HUES48 (cell line): ENCODE measurements at regions not wholly inside any gene's neighbourhood (a gene's known extent, or its start where the extent isn't known, plus 50 kb on each side); places are given as distances from the start of the nearest gene placed in this dataset.

ENCODE experiments used
- H3K27ac ChIP-seq: one replicate; pipeline ENCODE4 v1.7.0; 2013; ENCODE audit warnings: low read depth, low read length, inconsistent platforms
- H3K27me3 ChIP-seq: 2 replicates; pipeline ENCODE4 v1.6.1; 2013; ENCODE audit warnings: mild to moderate bottlenecking, low read length; ENCODE audit not compliant: control insufficient read depth, insufficient read depth
- H3K36me3 ChIP-seq: 2 replicates; pipeline ENCODE4 v1.6.1; 2013; ENCODE audit warnings: low read length; ENCODE audit not compliant: control insufficient read depth, insufficient read depth
- H3K4me1 ChIP-seq: 2 replicates; pipeline ENCODE4 v1.6.1; 2013; ENCODE audit warnings: mild to moderate bottlenecking, low read length; ENCODE audit not compliant: control insufficient read depth, insufficient read depth
- H3K4me3 ChIP-seq: 2 replicates; pipeline ENCODE4 v1.5.1; 2013; ENCODE audit warnings: mild to moderate bottlenecking, low read depth, low read length
- H3K9ac ChIP-seq: 2 replicates; pipeline ENCODE4 v1.6.1; 2013; ENCODE audit warnings: mild to moderate bottlenecking, low read depth, low read length, moderate library complexity
- H3K9me3 ChIP-seq: 2 replicates; pipeline ENCODE4 v1.6.1; 2013; ENCODE audit warnings: low read length; ENCODE audit not compliant: control insufficient read depth, insufficient read depth

DNA sequence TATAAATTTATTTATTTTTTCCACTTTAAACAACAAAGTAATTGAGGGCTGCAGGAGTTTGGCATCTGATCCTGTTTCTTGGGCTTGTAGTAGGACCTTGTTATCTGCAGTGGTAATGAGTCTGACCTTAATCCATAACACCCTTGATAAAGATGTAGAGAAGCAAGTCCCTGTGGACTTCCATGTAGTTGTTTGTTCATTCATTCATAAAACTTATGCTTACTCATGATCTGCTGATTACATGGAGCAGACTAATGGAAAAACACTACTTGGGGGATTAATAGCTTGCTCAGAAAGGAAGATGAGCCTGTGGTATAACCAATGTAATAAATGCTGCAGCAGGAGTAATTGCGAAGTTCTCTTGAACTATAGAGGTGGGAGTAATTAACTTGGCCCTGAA lies 271.5 kb upstream of the TBL1XR1 start:
- peaks cover 5% of the 10 kb centered on the region; the same call in 1 of the 2 replicates for H3K4me1 ChIP-seq
- H3K4me3 ChIP-seq, result no peak overlapping the region
- H3K27me3 ChIP-seq, result no peaks in the 10 kb centered on the region
- H3K9me3 ChIP-seq, result no peaks in the 10 kb centered on the region
- no peaks in the 10 kb centered on the region for H3K36me3 ChIP-seq
- no peak overlapping the region for H3K27ac ChIP-seq
- no peak overlapping the region for H3K9ac ChIP-seq

DNA sequence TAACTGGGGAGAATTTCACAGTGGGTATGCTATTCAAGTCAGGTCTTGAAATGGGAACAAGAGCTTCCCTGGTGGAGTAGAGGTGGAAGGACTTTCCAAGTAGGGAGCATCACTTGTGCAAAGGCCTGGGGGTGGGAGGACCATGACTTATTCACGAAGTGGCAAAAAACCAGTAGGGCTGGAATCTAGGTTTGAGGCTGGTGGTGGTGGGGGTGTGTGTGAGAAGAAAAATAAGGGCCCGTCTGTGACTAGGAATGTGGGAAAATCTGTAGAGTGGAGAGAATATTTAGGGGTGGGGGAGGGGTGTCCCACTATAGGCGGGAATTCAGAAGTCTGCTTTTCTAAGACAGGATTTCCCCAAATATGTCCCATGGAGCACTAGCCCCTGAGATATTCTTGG lies 271.9 kb upstream of the TBL1XR1 start:
- Histone ChIP-seq H3K4me1 (peaks cover 1% of the 10 kb centered on the region; the same call in 1 of the 2 replicates), H3K9ac (no peak overlapping the region), H3K27me3 (no peaks in the 10 kb centered on the region), H3K9me3 (no peaks in the 10 kb centered on the region), H3K4me3 (no peak overlapping the region), H3K27ac (no peak overlapping the region), H3K36me3 (no peaks in the 10 kb centered on the region)

- no peaks in the 10 kb centered on the region for H3K4me1 ChIP-seq
- no peaks in the 10 kb centered on the region for H3K27me3 ChIP-seq
- no peaks in the 10 kb centered on the region for H3K9me3 ChIP-seq
- H3K36me3 ChIP-seq, result no peaks in the 10 kb centered on the region
- no peak overlapping the region for H3K4me3 ChIP-seq
- H3K9ac ChIP-seq, result no peak overlapping the region
- no peak overlapping the region for H3K27ac ChIP-seq
Measured at GRCh38 chr3:177470197-177470941, 273.1 kb upstream of the TBL1XR1 start.

DNA sequence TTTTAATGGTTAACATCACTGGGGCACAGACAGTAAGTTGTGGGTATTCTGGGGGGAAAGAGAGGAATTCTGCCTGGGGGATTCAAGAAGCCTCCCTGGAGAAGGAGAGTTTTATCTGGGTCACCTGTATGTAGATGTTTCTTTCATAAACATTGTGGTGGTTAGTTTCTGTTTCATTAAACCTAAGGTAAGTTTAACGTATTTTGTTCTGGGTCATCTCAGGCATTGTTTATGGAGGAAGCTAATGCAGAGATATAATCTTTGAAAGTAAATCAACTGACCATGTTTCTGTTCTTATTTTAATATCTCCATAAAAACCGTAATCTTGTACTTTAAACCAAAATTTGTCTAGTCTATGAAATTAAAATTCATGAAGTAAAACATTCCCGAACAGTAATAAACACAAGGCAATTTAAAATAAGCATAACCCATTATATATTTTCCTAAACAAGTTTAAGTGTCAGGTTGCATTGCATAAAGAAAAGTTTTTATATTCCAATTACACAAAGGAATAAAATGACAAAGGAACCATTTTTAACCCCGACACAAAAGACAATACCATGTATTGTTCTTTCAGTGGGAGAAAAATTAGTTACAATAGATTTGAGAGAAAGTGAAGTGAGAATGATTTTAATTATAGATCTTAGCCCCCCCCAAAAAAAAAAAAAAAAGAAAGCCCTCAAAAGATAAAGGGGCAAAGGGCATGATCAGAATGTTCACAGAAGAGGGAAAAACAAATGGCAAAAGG lies 274.6 kb upstream of the TBL1XR1 start:
- H3K4me1 ChIP-seq, result no peaks in the 10 kb centered on the region
- H3K9ac ChIP-seq, result no peak overlapping the region
- H3K4me3 ChIP-seq, result no peak overlapping the region
- no peak overlapping the region for H3K27ac ChIP-seq
- no peaks in the 10 kb centered on the region for H3K9me3 ChIP-seq
- H3K36me3 ChIP-seq, result no peaks in the 10 kb centered on the region
- no peaks in the 10 kb centered on the region for H3K27me3 ChIP-seq

GRCh38 chr3:177473184-177473583 lies 275.9 kb upstream of the TBL1XR1 start:
- H3K9me3 ChIP-seq, result no peaks in the 10 kb centered on the region
- no peak overlapping the region for H3K27ac ChIP-seq
- H3K4me1 ChIP-seq, result no peaks in the 10 kb centered on the region
- H3K36me3 ChIP-seq, result no peaks in the 10 kb centered on the region
- no peak overlapping the region for H3K4me3 ChIP-seq
- no peaks in the 10 kb centered on the region for H3K27me3 ChIP-seq
- H3K9ac ChIP-seq, result no peak overlapping the region

GRCh38 chr3:177473903-177474302 lies 276.6 kb upstream of the TBL1XR1 start:
- Histone ChIP-seq H3K4me3 (no peak overlapping the region), H3K4me1 (no peaks in the 10 kb centered on the region)

DNA sequence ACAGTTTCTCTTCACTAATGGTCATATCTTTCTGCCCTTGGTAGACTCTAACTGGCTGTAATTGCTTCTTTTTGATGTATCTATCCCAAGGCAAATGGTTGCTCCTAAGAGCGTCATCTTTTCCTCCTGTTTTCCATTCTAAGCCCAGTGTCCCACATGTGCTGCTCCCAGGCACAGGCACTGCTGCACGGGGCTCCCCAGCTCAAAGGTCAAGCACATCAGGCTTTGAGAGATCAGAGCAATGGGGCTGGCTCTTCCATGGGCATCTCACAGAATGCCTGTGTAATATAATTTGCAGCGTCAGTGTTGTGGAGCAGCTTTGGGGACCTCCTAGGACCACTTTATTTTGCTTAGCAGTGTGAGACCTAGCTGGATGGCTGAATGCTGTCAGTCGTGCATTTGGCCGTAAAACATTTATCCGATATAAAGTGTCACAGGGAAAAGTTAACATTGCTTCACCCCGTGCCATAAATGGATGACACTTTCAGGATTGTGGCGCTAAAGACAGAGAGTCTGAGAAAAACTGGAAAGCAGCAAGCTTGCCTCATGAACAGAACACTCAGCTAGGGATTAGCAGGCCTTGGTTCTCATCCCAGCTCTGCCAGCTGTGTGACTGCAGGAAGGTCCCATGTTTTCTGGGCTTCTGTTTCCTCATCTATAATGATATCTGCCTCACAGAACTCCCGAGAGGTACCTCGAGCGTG lies 277.5 kb upstream of the TBL1XR1 start:
- Histone ChIP-seq H3K27ac (no peak overlapping the region), H3K9ac (no peak overlapping the region)

More at GRCh38 chr3:177473903-177474302, 276.6 kb upstream of the TBL1XR1 start:
- Histone ChIP-seq H3K36me3 (no peaks in the 10 kb centered on the region), H3K27ac (no peak overlapping the region), H3K9me3 (no peaks in the 10 kb centered on the region), H3K9ac (no peak overlapping the region), H3K27me3 (no peaks in the 10 kb centered on the region)

DNA sequence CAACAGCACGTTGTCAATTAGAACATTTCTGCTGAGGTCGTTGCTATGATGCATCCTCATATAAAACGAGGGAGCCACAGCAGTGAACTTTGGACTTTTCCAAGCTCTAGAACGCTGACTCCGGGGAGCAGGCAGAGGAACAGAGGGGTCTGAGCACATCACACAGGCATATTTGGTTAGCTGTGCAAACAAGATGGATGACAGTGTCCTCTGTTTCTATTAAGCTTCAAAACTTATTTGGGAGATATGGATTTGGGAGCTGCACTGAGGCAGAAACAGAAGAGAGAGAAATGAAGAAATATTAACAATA lies 278.0 kb upstream of the TBL1XR1 start:
- Histone ChIP-seq H3K9me3 (no peaks in the 10 kb centered on the region), H3K36me3 (no peaks in the 10 kb centered on the region), H3K9ac (no peak overlapping the region), H3K4me1 (no peaks in the 10 kb centered on the region), H3K4me3 (no peak overlapping the region), H3K27ac (no peak overlapping the region), H3K27me3 (no peaks in the 10 kb centered on the region)

More for the DNA sequence above, 277.5 kb upstream of the TBL1XR1 start:
- no peaks in the 10 kb centered on the region for H3K27me3 ChIP-seq
- H3K36me3 ChIP-seq, result no peaks in the 10 kb centered on the region
- no peaks in the 10 kb centered on the region for H3K9me3 ChIP-seq
- no peaks in the 10 kb centered on the region for H3K4me1 ChIP-seq
- no peak overlapping the region for H3K4me3 ChIP-seq

- Histone ChIP-seq H3K36me3 (no peaks in the 10 kb centered on the region), H3K4me1 (no peaks in the 10 kb centered on the region), H3K4me3 (no peak overlapping the region), H3K27me3 (no peaks in the 10 kb centered on the region), H3K9me3 (no peaks in the 10 kb centered on the region), H3K27ac (no peak overlapping the region), H3K9ac (no peak overlapping the region)
Measured at GRCh38 chr3:177476495-177476894, 279.2 kb upstream of the TBL1XR1 start.

GRCh38 chr3:177476921-177477435 lies 279.7 kb upstream of the TBL1XR1 start:
- no peaks in the 10 kb centered on the region for H3K9me3 ChIP-seq
- no peak overlapping the region for H3K9ac ChIP-seq
- no peaks in the 10 kb centered on the region for H3K4me1 ChIP-seq
- no peaks in the 10 kb centered on the region for H3K36me3 ChIP-seq
- H3K27ac ChIP-seq, result no peak overlapping the region
- H3K4me3 ChIP-seq, result no peak overlapping the region
- H3K27me3 ChIP-seq, result no peaks in the 10 kb centered on the region
